Heart left ventricle (tissue), 13 donors: ENCODE measurements at regions not wholly inside any gene's neighbourhood (a gene's known extent, or its start where the extent isn't known, plus 50 kb on each side); places are given as distances from the start of the nearest gene placed in this dataset.
"Not testable (repeated sequence)": the region's sequence is repeated elsewhere in the genome, so short reads cannot be mapped to it uniquely, and the experiment has no call there.

Experiments used
- POLR2A ChIP-seq, 2 donors: fragments of 450-650 bp; IDR thresholded peaks; one replicate each; pipeline ENCODE4 v1.6.1; 2017; ENCODE audit warnings: antibody characterized with exemption in 2 of 2, mild to moderate bottlenecking in 2 of 2, moderate library complexity in 2 of 2
- TF ChIP-seq, protein P1 (sequence below), 12 donors: fragments of 200-600 bp; sonication (generic) in 4 of 12; IDR thresholded peaks; one replicate each; pipeline versions ENCODE4 v1.5.0 to v1.8.0; 2018 to 2022; ENCODE audit warnings: antibody characterized with exemption in 12 of 12, mild to moderate bottlenecking in 5 of 12
- donor health status: ischemic (EF 13 %, LVEDD 7.1; RV severe dilation, severe dysfunction).
- donor health status: DM: no; HTN: yes; CAD: no.
- donor health status: DM: no; HTN: no; CAD: no.
- donor health status: ischemic (EF 25% LVEDD 6.9; RV normal size, moderate dysfunction).
- donor health status: ischemic (EF 25% LVEDD 5.7; RV mildly dilated, moderate dysfunction).
- donor health status: ischemic (EF 35%, LVEDD 5.7; RV mildly dilated, moderate dysfunction).
- donor health status: nonischemic (EF 11% LVEDD 7.7; RV severe dilation, severe dysfunction).
- donor health status: DM: yes; HTN: yes; CAD: no.
- donor health status: PGD.
- donor health status: ischemic (EF 29% LVEDD 5.4; RV normal size, mild dysfunction).
- donor health status: nonischemic (EF 23%, LVEDD 6.1; RV moderate dilation, normal function).

DNA sequence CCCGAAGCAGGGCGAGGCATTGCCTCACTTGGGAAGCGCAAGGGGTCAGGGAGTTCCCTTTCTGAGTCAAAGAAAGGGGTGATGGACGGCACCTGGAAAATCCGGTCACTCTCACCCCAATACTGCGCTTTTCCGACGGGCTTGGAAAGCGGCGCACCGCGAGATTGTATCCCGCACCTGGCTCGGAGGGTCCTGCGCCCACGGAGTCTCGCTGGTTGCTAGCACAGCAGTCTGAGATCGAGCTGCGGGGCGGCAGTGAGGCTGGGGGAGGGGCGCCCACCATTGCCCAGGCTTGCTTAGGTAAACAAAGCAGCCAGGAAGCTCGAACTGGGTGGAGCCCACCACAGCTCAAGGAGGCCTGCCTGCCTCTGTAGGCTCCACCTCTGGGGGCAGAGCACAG is 310.0 kb downstream of the FOXO1 start:
- TF ChIP-seq, protein P1, sequence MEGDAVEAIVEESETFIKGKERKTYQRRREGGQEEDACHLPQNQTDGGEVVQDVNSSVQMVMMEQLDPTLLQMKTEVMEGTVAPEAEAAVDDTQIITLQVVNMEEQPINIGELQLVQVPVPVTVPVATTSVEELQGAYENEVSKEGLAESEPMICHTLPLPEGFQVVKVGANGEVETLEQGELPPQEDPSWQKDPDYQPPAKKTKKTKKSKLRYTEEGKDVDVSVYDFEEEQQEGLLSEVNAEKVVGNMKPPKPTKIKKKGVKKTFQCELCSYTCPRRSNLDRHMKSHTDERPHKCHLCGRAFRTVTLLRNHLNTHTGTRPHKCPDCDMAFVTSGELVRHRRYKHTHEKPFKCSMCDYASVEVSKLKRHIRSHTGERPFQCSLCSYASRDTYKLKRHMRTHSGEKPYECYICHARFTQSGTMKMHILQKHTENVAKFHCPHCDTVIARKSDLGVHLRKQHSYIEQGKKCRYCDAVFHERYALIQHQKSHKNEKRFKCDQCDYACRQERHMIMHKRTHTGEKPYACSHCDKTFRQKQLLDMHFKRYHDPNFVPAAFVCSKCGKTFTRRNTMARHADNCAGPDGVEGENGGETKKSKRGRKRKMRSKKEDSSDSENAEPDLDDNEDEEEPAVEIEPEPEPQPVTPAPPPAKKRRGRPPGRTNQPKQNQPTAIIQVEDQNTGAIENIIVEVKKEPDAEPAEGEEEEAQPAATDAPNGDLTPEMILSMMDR (IDR thresholded peaks at IDR 0.05) = not testable (repeated sequence)
- TF ChIP-seq POLR2A (IDR thresholded peaks at IDR 0.05) = not testable (repeated sequence)
